H9 (cell line): ENCODE measurements at regions not wholly inside any gene's neighbourhood (a gene's known extent, or its start where the extent isn't known, plus 50 kb on each side); places are given as distances from the start of the nearest gene placed in this dataset.

ENCODE experiments used
- DNase-seq: peaks from one replicate; pipeline ENCODE4 v3.0.0-alpha.2; 2017
- H2AFZ ChIP-seq: one replicate; pipeline ENCODE4 v1.6.1; 2013; ENCODE audit warnings: mild to moderate bottlenecking, low read length, control low read depth, moderate library complexity
- H2AK5ac ChIP-seq: 2 replicates; pipeline ENCODE4 v1.6.1; 2013; ENCODE audit warnings: low read length, control low read depth, mixed read lengths; ENCODE audit not compliant: insufficient read length
- H2BK120ac ChIP-seq: one replicate; pipeline ENCODE4 v1.6.1; 2013; ENCODE audit warnings: low read depth, mild to moderate bottlenecking, low read length, control low read depth, inconsistent platforms; ENCODE audit not compliant: poor library complexity, severe bottlenecking
- H2BK12ac ChIP-seq: 2 replicates; pipeline ENCODE4 v1.6.1; 2013; ENCODE audit warnings: low read length, control low read depth, mixed read lengths, low read depth; ENCODE audit not compliant: insufficient read length
- H2BK15ac ChIP-seq: 2 replicates; pipeline ENCODE4 v1.6.1; 2013; ENCODE audit warnings: low read depth, low read length, control low read depth
- H2BK20ac ChIP-seq: one replicate; pipeline ENCODE4 v1.6.1; 2013; ENCODE audit warnings: low read depth, mild to moderate bottlenecking, low read length, control low read depth, inconsistent platforms; ENCODE audit not compliant: poor library complexity, severe bottlenecking
- H2BK5ac ChIP-seq: 2 replicates; pipeline ENCODE4 v1.6.1; 2013; ENCODE audit warnings: low read length, control low read depth, mixed read lengths; ENCODE audit not compliant: insufficient read length
- H3K14ac ChIP-seq: 2 replicates; pipeline ENCODE4 v1.6.1; 2013; ENCODE audit warnings: low read length, control low read depth; ENCODE audit not compliant: insufficient read depth
- H3K18ac ChIP-seq: 2 replicates; pipeline ENCODE4 v1.6.1; 2013; ENCODE audit warnings: low read depth, mild to moderate bottlenecking, mixed read lengths, low read length, control low read depth; ENCODE audit not compliant: insufficient read length
- H3K23ac ChIP-seq: 2 replicates; pipeline ENCODE4 v1.6.1; 2013; ENCODE audit warnings: low read length, control low read depth, mixed read lengths, low read depth; ENCODE audit not compliant: insufficient read length
- H3K23me2 ChIP-seq: 2 replicates; pipeline ENCODE4 v1.6.1; 2013; ENCODE audit warnings: low read depth, mild to moderate bottlenecking, mixed read lengths, low read length, control low read depth; ENCODE audit not compliant: insufficient read length, poor library complexity, severe bottlenecking
- H3K27ac ChIP-seq: 2 replicates; pipeline ENCODE4 v1.5.1; 2013; ENCODE audit warnings: low read length, control low read depth, mixed read lengths, low read depth; ENCODE audit not compliant: insufficient read length
- H3K27me3 ChIP-seq: 2 replicates; pipeline ENCODE4 v1.6.1; 2013; ENCODE audit warnings: low read length, control low read depth, inconsistent platforms; ENCODE audit not compliant: insufficient read depth
- H3K4ac ChIP-seq: 2 replicates; pipeline ENCODE4 v1.6.1; 2013; ENCODE audit warnings: low read depth, mild to moderate bottlenecking, control low read depth, inconsistent platforms, low read length, moderate library complexity
- H3K4me1 ChIP-seq: 2 replicates; pipeline ENCODE4 v1.6.1; 2013; ENCODE audit warnings: low read length, control low read depth, inconsistent platforms; ENCODE audit not compliant: insufficient read depth
- H3K4me2 ChIP-seq: 2 replicates; pipeline ENCODE4 v1.6.1; 2013; ENCODE audit warnings: low read length, control low read depth, mixed read lengths; ENCODE audit not compliant: insufficient read length, insufficient read depth
- H3K56ac ChIP-seq: 2 replicates; pipeline ENCODE4 v1.6.1; 2013; ENCODE audit warnings: low read depth, mild to moderate bottlenecking, mixed read lengths, low read length, control low read depth; ENCODE audit not compliant: insufficient read length
- H3K79me1 ChIP-seq: 2 replicates; pipeline ENCODE4 v1.6.1; 2013; ENCODE audit warnings: low read depth, mild to moderate bottlenecking, moderate library complexity, low read length, control low read depth, inconsistent platforms; ENCODE audit not compliant: insufficient read depth, poor library complexity, severe bottlenecking
- H3K79me2 ChIP-seq: 2 replicates; pipeline ENCODE4 v1.6.1; 2013; ENCODE audit warnings: low read length, control low read depth, inconsistent platforms; ENCODE audit not compliant: insufficient read depth
- H3K9ac ChIP-seq: 2 replicates; pipeline ENCODE4 v1.6.1; 2013; ENCODE audit warnings: low read length, control low read depth, mixed read lengths; ENCODE audit not compliant: insufficient read length; ENCODE audit errors: extremely low read depth
- H3K9me3 ChIP-seq: one replicate; pipeline ENCODE4 v1.6.1; 2013; ENCODE audit warnings: low read depth, low read length, inconsistent platforms; ENCODE audit not compliant: control insufficient read depth
- H3T11ph ChIP-seq: one replicate; pipeline ENCODE4 v1.6.1; 2013; ENCODE audit warnings: mild to moderate bottlenecking, low read length, control low read depth, inconsistent platforms
- H4K20me1 ChIP-seq: one replicate; pipeline ENCODE4 v1.6.1; 2013; ENCODE audit not compliant: control insufficient read depth, insufficient read length, insufficient read depth
- H4K5ac ChIP-seq: 2 replicates; pipeline ENCODE4 v1.6.1; 2013; ENCODE audit warnings: low read depth, mild to moderate bottlenecking, mixed read lengths, low read length, control low read depth; ENCODE audit not compliant: insufficient read length
- H4K8ac ChIP-seq: replicated peaks from 2 replicates; pipeline ENCODE4 v1.6.1; 2013; ENCODE audit warnings: low read length, control low read depth, mixed read lengths, low read depth; ENCODE audit not compliant: insufficient read length
- H4K91ac ChIP-seq: 2 replicates; pipeline ENCODE4 v1.6.1; 2013; ENCODE audit warnings: low read depth, mild to moderate bottlenecking, moderate library complexity, mixed read lengths, low read length, control low read depth; ENCODE audit not compliant: insufficient read length
- H3K27ac Mint-ChIP-seq, 3 experiments: 2 replicates in 2 of 3; 3 replicates in 1 of 3; pipeline ENCODE4 v1.8.0; 2020 to 2021; ENCODE audit warnings: mixed read lengths in 3 of 3, mild to moderate bottlenecking in 1 of 3, moderate library complexity in 1 of 3
- H3K27me3 Mint-ChIP-seq: 2 replicates; pipeline ENCODE4 v1.8.0; 2021; ENCODE audit warnings: low read depth, mild to moderate bottlenecking, moderate library complexity, mixed read lengths
- H3K36me3 Mint-ChIP-seq, 3 experiments: 2 replicates in 2 of 3; 3 replicates in 1 of 3; pipeline ENCODE4 v1.8.0; 2020 to 2021; ENCODE audit warnings: low read depth in 3 of 3, mixed read lengths in 3 of 3; ENCODE audit not compliant: insufficient read depth in 1 of 3
- H3K4me1 Mint-ChIP-seq, 2 experiments: 2 replicates each; pipeline ENCODE4 v1.8.0; 2020; ENCODE audit warnings: mixed read lengths in 2 of 2
- H3K4me3 Mint-ChIP-seq, 2 experiments: 2 replicates in 1 of 2; 3 replicates in 1 of 2; pipeline ENCODE4 v1.8.0; 2020 to 2021; ENCODE audit warnings: mild to moderate bottlenecking in 2 of 2, mixed read lengths in 2 of 2, moderate library complexity in 1 of 2
- H3K9me3 Mint-ChIP-seq, 2 experiments: 2 replicates in 1 of 2; 3 replicates in 1 of 2; pipeline ENCODE4 v1.8.0; 2020; ENCODE audit warnings: mild to moderate bottlenecking in 2 of 2, mixed read lengths in 2 of 2, moderate library complexity in 1 of 2
- CTCF ChIP-seq: fragments of 200-600 bp; sonication (generic); conservative IDR thresholded peaks from 3 replicates; pipeline ENCODE4 v1.8.0; 2021; ENCODE audit warnings: antibody characterized with exemption, mild to moderate bottlenecking
- WGBS: extraction: QIAGEN DNeasy Blood & Tissue Kit; methylation state at CpG from one replicate; pipeline ENCODE4 v1.1.7; 2013; ENCODE audit warnings: missing lambda C conversion rate, low lambda C conversion rate, mixed read lengths; ENCODE audit not compliant: insufficient read length; ENCODE audit errors: extremely low coverage; 5-methylcytosine and 5-hydroxymethylcytosine counted together

GRCh38 chr11:104442321-104442720 is 278.4 kb upstream of the PDGFD start:
- Histone ChIP-seq H3K9ac (no peak overlapping the region), H3K4me1 (no peaks in the 10 kb centered on the region), H2AK5ac (no peak overlapping the region), H3K23me2 (no peaks in the 10 kb centered on the region), H2BK120ac (no peak overlapping the region), H4K5ac (no peak overlapping the region), H4K8ac (no peak overlapping the region), H2AFZ (no peak overlapping the region), H2BK5ac (no peak overlapping the region), H3K14ac (no peak overlapping the region), H3K27me3 (no peaks in the 10 kb centered on the region), H2BK15ac (no peak overlapping the region), H3K79me1 (no peaks in the 10 kb centered on the region), H3K18ac (no peak overlapping the region), H3K79me2 (no peaks in the 10 kb centered on the region), H2BK20ac (no peak overlapping the region), H4K20me1 (no peaks in the 10 kb centered on the region), H3T11ph (no peak overlapping the region), H3K23ac (no peak overlapping the region), H4K91ac (no peak overlapping the region), H3K56ac (no peak overlapping the region), H3K4me2 (no peak overlapping the region), H2BK12ac (no peak overlapping the region), H3K9me3 (no peaks in the 10 kb centered on the region), H3K4ac (no peak overlapping the region), H3K27ac (no peak overlapping the region)
- H3K27me3 Mint-ChIP-seq: no peaks in the 10 kb centered on the region
- H3K27ac Mint-ChIP-seq: no peak overlapping the region
- peaks cover 0 to 8% (median 0%) of the 10 kb centered on the region in 3 experiments; a peak in 2 of 7 replicates for H3K36me3 Mint-ChIP-seq
- H3K4me3 Mint-ChIP-seq: no peak overlapping the region
- no peak for TF ChIP-seq CTCF
- peaks cover 2% of the 10 kb centered on the region in 2 experiments; a peak in 3 of 4 replicates for H3K4me1 Mint-ChIP-seq
- no peak for DNase-seq
- WGBS: no CpG with 5 or more reads among the region's 1 CpG
- peaks cover 5% of the 10 kb centered on the region in 2 experiments; a peak in 4 of 5 replicates for H3K9me3 Mint-ChIP-seq
